ENCODE measurements at regions not wholly inside any gene's neighbourhood (a gene's known extent, or its start where the extent isn't known, plus 50 kb on each side); places are given as distances from the start of the nearest gene placed in this dataset.
"Not testable (repeated sequence)": the region's sequence is repeated elsewhere in the genome, so short reads cannot be mapped to it uniquely, and the experiment has no call there.

GRCh38 chr9:10875752-10876151 lies 262.9 kb upstream of the PTPRD start:
- no peak overlapping the region for H3K4me3 ChIP-seq (ENCODE audit: low read depth, low read length)
- DNase-seq (ENCODE audit: low read depth, low spot score) = peak; percentile 47
- in situ Hi-C loops (cut with HindIII; ENCODE audit: low sequenced_read_pairs) = no loop called here
- TF ChIP-seq, protein P1, sequence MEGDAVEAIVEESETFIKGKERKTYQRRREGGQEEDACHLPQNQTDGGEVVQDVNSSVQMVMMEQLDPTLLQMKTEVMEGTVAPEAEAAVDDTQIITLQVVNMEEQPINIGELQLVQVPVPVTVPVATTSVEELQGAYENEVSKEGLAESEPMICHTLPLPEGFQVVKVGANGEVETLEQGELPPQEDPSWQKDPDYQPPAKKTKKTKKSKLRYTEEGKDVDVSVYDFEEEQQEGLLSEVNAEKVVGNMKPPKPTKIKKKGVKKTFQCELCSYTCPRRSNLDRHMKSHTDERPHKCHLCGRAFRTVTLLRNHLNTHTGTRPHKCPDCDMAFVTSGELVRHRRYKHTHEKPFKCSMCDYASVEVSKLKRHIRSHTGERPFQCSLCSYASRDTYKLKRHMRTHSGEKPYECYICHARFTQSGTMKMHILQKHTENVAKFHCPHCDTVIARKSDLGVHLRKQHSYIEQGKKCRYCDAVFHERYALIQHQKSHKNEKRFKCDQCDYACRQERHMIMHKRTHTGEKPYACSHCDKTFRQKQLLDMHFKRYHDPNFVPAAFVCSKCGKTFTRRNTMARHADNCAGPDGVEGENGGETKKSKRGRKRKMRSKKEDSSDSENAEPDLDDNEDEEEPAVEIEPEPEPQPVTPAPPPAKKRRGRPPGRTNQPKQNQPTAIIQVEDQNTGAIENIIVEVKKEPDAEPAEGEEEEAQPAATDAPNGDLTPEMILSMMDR (IDR thresholded peaks at IDR 0.05; ENCODE audit: low read depth, low read length) = no peak

- in situ Hi-C loops (cut with HindIII; ENCODE audit: low sequenced_read_pairs) = no loop called here
- TF ChIP-seq, protein P1 (IDR thresholded peaks at IDR 0.05; ENCODE audit: low read depth, low read length) = no peak
- H3K4me3 ChIP-seq (ENCODE audit: low read depth, low read length) = no peak overlapping the region
- peak; percentile 35 for DNase-seq (ENCODE audit: low read depth, low spot score)
Observed at GRCh38 chr9:10876333-10876732, 263.5 kb upstream of the PTPRD start.

DNA sequence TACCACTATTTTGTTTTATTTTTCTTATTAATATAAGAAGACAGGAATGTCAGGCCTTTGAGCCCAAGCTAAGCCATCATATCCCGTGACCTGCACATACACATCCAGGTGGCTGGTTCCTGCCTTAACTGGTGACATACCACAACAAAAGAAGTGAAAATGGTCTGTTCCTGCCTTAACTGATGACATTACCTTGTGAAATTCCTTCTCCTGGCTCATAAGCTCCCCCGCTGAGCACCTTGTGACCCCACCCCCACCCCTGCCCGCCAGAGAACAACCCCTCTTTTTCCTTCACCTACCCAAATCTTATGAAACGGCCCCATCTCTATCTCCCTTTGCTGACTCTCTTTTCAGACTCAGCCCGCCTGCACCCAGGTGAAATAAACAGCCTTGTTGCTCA lies 277.5 kb upstream of the PTPRD start:
- in situ Hi-C loops (cut with HindIII; ENCODE audit: low sequenced_read_pairs); H3K4me3 ChIP-seq (ENCODE audit: low read depth, low read length); DNase-seq (ENCODE audit: low read depth, low spot score): not testable (repeated sequence)

- TF ChIP-seq, protein P1 (IDR thresholded peaks at IDR 0.05; ENCODE audit: low read depth, low read length) = no peak
- DNase-seq (ENCODE audit: low read depth, low spot score) = no peak
- in situ Hi-C loops (cut with HindIII; ENCODE audit: low sequenced_read_pairs) = no loop called here
- H3K4me3 ChIP-seq (ENCODE audit: low read depth, low read length) = no peak overlapping the region
Observed at GRCh38 chr9:10899509-10899908, 286.7 kb upstream of the PTPRD start.

DNA sequence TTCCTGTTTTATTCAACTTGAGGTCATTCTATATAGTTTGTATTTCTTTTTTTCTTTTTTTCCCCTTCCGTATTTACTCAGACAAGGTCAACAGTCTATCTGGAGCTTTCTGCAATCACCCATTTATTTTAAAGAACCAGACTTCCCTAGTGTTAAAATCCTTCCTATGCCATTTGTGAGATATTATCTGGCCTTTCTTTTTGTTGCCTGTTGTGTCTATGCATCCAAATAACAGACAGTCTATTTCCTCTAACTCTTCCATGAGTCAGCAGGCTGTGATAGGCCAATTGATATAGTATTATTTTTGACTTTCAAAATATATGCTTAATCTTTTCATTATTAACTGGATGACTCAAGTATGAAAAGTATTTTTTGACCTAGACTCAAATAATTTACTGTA lies 291.2 kb upstream of the PTPRD start:
- TF ChIP-seq, protein P1 (IDR thresholded peaks at IDR 0.05; ENCODE audit: low read depth, low read length) = no peak
- no peak for DNase-seq (ENCODE audit: low read depth, low spot score)
- in situ Hi-C loops (cut with HindIII; ENCODE audit: low sequenced_read_pairs) = no loop called here
- no peak overlapping the region for H3K4me3 ChIP-seq (ENCODE audit: low read depth, low read length)

DNA sequence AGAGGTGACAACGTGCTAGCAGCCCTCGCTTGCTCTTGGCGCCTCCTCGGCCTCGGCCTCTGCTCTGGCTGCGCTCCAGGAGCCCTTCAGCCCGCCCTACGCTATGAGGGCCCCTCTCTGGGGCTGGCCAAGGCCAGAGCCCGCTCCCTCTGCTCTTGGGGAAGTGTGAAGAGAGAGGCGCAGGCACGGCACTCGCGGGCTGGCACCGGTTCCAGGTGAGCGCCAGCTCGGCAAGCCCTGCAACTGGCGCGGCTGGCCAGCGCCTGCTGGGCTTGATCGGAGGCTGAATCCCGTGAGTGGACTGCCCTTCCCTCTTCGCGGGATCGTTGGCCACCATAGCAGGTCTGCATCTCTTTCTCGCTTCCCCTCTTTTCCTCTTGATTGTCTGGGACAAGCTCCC lies 298.0 kb upstream of the PTPRD start:
- H3K4me3 ChIP-seq (ENCODE audit: low read depth, low read length) = no peak overlapping the region
- in situ Hi-C loops (cut with HindIII; ENCODE audit: low sequenced_read_pairs) = no loop called here
- TF ChIP-seq, protein P1 (IDR thresholded peaks at IDR 0.05; ENCODE audit: low read depth, low read length) = no peak
- no peak for DNase-seq (ENCODE audit: low read depth, low spot score)

DNA sequence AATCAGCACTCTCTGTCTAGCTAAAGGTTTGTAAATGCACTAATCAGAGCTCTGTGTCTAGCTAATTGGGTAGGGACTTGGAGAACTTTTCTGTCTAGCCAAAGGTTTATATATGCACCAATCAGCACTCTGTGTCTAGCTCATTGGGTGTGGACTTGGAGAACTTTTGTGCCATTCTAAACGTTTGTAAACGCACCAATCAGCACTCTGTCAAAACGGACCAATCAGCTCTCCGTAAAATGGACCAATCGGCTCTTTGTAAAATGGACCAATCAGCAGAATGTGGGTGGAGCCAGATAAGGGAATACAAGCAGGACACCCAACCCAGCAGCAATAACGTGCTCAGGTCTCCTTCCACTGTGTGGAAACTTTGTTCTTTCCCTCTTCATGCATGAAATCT lies 298.6 kb upstream of the PTPRD start:
- in situ Hi-C loops (cut with HindIII; ENCODE audit: low sequenced_read_pairs) = no loop called here
- TF ChIP-seq, protein P1 (IDR thresholded peaks at IDR 0.05; ENCODE audit: low read depth, low read length) = no peak
- H3K4me3 ChIP-seq (ENCODE audit: low read depth, low read length) = no peak overlapping the region
- DNase-seq (ENCODE audit: low read depth, low spot score) = no peak

Data from astrocyte of the spinal cord (primary cell).